Gastrocnemius medialis (tissue), 4 donors: ENCODE measurements at regions not wholly inside any gene's neighbourhood (a gene's known extent, or its start where the extent isn't known, plus 50 kb on each side); places are given as distances from the start of the nearest gene placed in this dataset.

ENCODE experiments used
- POLR2A ChIP-seq, 2 donors: fragments of 450-650 bp; IDR thresholded peaks; one replicate each; pipeline ENCODE4 v1.6.1; 2017; ENCODE audit warnings: antibody characterized with exemption in 2 of 2, mild to moderate bottlenecking in 2 of 2, moderate library complexity in 2 of 2
- TF ChIP-seq, protein P1 (sequence below), 5 experiments: fragments of 450-650 bp in 3 of 5; fragments of 200-600 bp in 2 of 5; sonication (generic) in 2 of 5; IDR thresholded peaks in 4 of 5; conservative IDR thresholded peaks in 1 of 5; 1 replicate in 4 of 5; 2 replicates in 1 of 5; pipeline ENCODE4 v1.5.1; 2016 to 2019; ENCODE audit warnings: antibody characterized with exemption in 5 of 5, mild to moderate bottlenecking in 3 of 5, moderate library complexity in 3 of 5

DNA sequence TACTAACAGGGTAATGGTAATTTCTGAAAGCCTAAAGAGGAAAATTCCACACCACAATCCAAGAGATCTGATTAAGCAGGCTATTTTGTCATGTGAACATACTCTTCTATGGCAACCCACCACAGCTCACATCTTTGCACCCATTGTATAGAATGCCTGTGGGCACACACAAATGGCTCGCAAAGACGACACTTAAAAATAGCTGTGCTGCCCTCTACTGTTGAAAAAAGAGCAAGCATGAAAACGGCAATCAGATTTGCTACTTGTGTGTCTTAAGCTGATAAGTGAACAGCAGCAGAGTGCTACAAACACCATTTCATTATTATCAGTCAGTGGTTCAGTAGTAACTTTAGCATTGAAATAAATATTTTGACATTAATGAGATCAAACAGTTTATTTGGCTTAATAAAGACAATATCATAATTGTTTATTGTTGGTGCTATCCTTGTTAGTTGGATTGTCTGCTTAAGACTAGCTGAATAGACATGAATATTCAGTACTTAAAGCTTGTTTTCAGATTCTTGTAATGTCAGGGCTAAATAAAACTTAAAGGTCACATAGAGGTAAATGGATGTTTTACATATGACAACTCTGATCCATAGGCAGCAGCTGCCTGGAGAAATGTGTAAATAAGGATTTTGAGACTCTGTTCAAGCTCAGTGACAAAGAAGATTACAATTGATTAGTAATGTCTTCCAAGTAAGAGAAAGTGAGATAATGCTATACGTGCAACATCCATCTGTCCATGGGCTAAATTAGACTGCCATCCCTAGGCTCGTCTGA lies 199.1 kb downstream of the LRRN1 start:
- TF ChIP-seq, protein P1, sequence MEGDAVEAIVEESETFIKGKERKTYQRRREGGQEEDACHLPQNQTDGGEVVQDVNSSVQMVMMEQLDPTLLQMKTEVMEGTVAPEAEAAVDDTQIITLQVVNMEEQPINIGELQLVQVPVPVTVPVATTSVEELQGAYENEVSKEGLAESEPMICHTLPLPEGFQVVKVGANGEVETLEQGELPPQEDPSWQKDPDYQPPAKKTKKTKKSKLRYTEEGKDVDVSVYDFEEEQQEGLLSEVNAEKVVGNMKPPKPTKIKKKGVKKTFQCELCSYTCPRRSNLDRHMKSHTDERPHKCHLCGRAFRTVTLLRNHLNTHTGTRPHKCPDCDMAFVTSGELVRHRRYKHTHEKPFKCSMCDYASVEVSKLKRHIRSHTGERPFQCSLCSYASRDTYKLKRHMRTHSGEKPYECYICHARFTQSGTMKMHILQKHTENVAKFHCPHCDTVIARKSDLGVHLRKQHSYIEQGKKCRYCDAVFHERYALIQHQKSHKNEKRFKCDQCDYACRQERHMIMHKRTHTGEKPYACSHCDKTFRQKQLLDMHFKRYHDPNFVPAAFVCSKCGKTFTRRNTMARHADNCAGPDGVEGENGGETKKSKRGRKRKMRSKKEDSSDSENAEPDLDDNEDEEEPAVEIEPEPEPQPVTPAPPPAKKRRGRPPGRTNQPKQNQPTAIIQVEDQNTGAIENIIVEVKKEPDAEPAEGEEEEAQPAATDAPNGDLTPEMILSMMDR (IDR thresholded peaks at IDR 0.05 in 4 of 5, conservative IDR thresholded peaks at IDR 0.05 in 1 of 5): peak in 3 of 5 experiments; percentile 11 to 41 (median 37)
- no peak for TF ChIP-seq POLR2A (IDR thresholded peaks at IDR 0.05)
